Gastrocnemius medialis (tissue), 4 donors: ENCODE measurements at regions not wholly inside any gene's neighbourhood (a gene's known extent, or its start where the extent isn't known, plus 50 kb on each side); places are given as distances from the start of the nearest gene placed in this dataset.

Experiments
- ATAC-seq, 2 donors: fragments of 150-250 bp; one replicate each; pipeline ENCODE4 v1.9.1; 2016
- DNase-seq, 2 donors: peaks; one replicate each; pipeline ENCODE4 v3.0.0-alpha.2; 2019
- H3K27ac ChIP-seq, 4 donors: fragments of 200-600 bp; sonication (generic); 1 replicate in 1 of 4; 2 replicates in 3 of 4; pipeline ENCODE4 v1.5.1; 2016 to 2018; ENCODE audit warnings: mild to moderate bottlenecking in 2 of 4, moderate library complexity in 1 of 4
- H3K27me3 ChIP-seq, 3 donors: fragments of 200-600 bp; sonication (generic) in 2 of 3; 1 replicate in 1 of 3; 2 replicates in 2 of 3; pipeline versions ENCODE4 v1.5.1 to v1.6.0; 2016 to 2019; ENCODE audit warnings: mild to moderate bottlenecking in 1 of 3, moderate library complexity in 1 of 3
- H3K36me3 ChIP-seq, 2 donors: fragments of 200-600 bp; sonication (generic) in 1 of 2; one replicate each; pipeline ENCODE4 v1.5.1; 2017 to 2018
- H3K4me1 ChIP-seq, 2 donors: fragments of 200-600 bp; sonication (generic) in 1 of 2; one replicate each; pipeline ENCODE4 v1.5.1; 2016 to 2017; ENCODE audit warnings: mild to moderate bottlenecking in 2 of 2
- H3K4me3 ChIP-seq, 4 donors: fragments of 200-600 bp; sonication (generic) in 3 of 4; 1 replicate in 1 of 4; 2 replicates in 3 of 4; pipeline ENCODE4 v1.5.1; 2016 to 2019; ENCODE audit warnings: mild to moderate bottlenecking in 2 of 4
- H3K9me3 ChIP-seq, 3 donors: fragments of 200-600 bp; sonication (generic) in 2 of 3; 1 replicate in 1 of 3; 2 replicates in 2 of 3; pipeline ENCODE4 v1.5.1; 2016 to 2019
- POLR2A ChIP-seq, 2 donors: fragments of 450-650 bp; IDR thresholded peaks; one replicate each; pipeline ENCODE4 v1.6.1; 2017; ENCODE audit warnings: antibody characterized with exemption in 2 of 2, mild to moderate bottlenecking in 2 of 2, moderate library complexity in 2 of 2
- in situ Hi-C, 4 donors: fragments of 200-750 bp; cut with MboI; loops; one replicate each; pipeline versions ENCODE4 v1.15.0 to v1.8.0; 2017; ENCODE audit warnings: low sequenced_read_pairs in 4 of 4
- intact Hi-C: fragments of 100-400 bp; cut with DNase I; formaldehyde crosslinking; loops from one replicate; pipeline ENCODE4 v1.15.1; 2023; ENCODE audit warnings: low total_unique reads
- TF ChIP-seq, protein P1 (sequence below), 5 experiments: fragments of 450-650 bp in 3 of 5; fragments of 200-600 bp in 2 of 5; sonication (generic) in 2 of 5; IDR thresholded peaks in 4 of 5; conservative IDR thresholded peaks in 1 of 5; 1 replicate in 4 of 5; 2 replicates in 1 of 5; pipeline ENCODE4 v1.5.1; 2016 to 2019; ENCODE audit warnings: antibody characterized with exemption in 5 of 5, mild to moderate bottlenecking in 3 of 5, moderate library complexity in 3 of 5

DNA sequence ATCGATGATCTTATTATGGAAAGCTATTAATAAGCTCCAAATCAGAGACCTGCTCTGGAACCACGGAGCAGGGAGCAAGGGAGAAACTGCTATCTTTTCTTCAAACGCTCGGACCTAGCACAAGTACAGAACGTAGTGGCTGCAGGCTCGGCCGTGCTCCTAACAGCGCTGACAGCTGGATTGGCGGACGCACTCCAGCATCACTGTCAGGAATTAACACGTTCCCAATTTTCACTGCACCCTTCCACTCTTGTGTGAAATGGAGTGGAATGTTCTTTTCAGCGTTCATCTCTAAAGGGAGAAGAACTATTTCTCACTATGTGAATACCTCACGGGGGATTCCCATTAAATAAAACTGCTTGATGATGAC, 106.9 kb downstream of the ZNF281 start:
- no peak for TF ChIP-seq POLR2A (IDR thresholded peaks at IDR 0.05)
- TF ChIP-seq, protein P1, sequence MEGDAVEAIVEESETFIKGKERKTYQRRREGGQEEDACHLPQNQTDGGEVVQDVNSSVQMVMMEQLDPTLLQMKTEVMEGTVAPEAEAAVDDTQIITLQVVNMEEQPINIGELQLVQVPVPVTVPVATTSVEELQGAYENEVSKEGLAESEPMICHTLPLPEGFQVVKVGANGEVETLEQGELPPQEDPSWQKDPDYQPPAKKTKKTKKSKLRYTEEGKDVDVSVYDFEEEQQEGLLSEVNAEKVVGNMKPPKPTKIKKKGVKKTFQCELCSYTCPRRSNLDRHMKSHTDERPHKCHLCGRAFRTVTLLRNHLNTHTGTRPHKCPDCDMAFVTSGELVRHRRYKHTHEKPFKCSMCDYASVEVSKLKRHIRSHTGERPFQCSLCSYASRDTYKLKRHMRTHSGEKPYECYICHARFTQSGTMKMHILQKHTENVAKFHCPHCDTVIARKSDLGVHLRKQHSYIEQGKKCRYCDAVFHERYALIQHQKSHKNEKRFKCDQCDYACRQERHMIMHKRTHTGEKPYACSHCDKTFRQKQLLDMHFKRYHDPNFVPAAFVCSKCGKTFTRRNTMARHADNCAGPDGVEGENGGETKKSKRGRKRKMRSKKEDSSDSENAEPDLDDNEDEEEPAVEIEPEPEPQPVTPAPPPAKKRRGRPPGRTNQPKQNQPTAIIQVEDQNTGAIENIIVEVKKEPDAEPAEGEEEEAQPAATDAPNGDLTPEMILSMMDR (IDR thresholded peaks at IDR 0.05 in 4 of 5, conservative IDR thresholded peaks at IDR 0.05 in 1 of 5) = no peak
- Histone ChIP-seq H3K9me3 (no peaks in the 10 kb centered on the region), H3K4me3 (peak overlapping the region; percentile 46 to 62 (median 56)), H3K27ac (no peak overlapping the region), H3K27me3 (peaks cover 5 to 17% (median 15%) of the 10 kb centered on the region in 3 donors), H3K36me3 (no peaks in the 10 kb centered on the region), H3K4me1 (peaks cover 0 to 4% of the 10 kb centered on the region in 2 donors)
- in situ Hi-C loops = loop anchor here in 2 of 4 donors (25.0 kb wide), 2 partner anchors 184 to 616 kb away; no protein-coding TSS in a partner anchor
- intact Hi-C loops = loop anchor here (10.0 kb wide), 2 partner anchors 182 to 268 kb away; no protein-coding TSS in a partner anchor
- ATAC-seq (peak in 1 of 2 donors; percentile 50), DNase-seq (no peak)

DNA sequence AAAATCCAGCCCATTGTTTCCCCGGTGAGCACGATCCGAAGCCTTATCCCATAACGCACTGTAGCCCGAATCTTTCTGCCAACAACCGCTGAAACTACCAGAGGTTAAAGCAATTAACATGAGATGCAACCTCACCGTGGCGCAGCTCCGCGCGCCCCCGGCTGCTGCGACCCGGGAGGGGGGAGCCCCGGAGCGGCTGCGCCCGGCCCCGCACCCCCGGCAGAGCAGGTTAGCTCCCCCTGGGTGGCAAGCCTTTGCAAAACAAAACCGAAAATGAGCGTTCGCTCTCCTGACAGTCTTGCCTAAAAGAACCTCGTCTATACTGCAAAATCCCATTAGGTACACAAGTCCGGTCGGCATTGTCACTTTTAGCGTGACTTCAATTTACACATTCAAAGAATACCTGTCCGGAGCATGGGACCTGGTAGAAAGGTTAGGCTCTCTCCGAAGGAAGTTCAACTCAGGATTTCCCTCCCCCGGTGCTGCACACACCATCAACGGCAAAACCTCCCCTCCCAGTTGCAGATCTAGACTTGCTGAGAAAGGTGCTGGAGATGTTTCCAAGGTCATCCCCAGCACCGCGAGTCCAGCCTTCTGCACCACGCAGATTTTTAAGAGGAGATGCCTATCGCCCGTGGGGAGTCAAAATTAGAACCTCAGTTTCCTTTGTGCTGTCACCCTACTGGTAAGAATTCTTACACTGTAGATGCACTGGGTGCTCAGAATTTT, 107.5 kb downstream of the ZNF281 start:
- no peaks in the 10 kb centered on the region for H3K36me3 ChIP-seq
- H3K4me3 ChIP-seq = peak overlapping the region; percentile 46 to 62 (median 56)
- intact Hi-C loops (loop anchor here (10.0 kb wide), 2 partner anchors 182 to 268 kb away; no protein-coding TSS in a partner anchor), in situ Hi-C loops (loop anchor here in 2 of 4 donors (25.0 kb wide), 2 partner anchors 185 to 615 kb away; no protein-coding TSS in a partner anchor)
- no peak for TF ChIP-seq POLR2A (IDR thresholded peaks at IDR 0.05)
- TF ChIP-seq, protein P1 (IDR thresholded peaks at IDR 0.05 in 4 of 5, conservative IDR thresholded peaks at IDR 0.05 in 1 of 5) = no peak
- no peaks in the 10 kb centered on the region for H3K9me3 ChIP-seq
- H3K27me3 ChIP-seq = peaks cover 5 to 17% (median 15%) of the 10 kb centered on the region in 3 donors
- H3K27ac ChIP-seq = no peak overlapping the region
- ATAC-seq (no peak), DNase-seq (no peak)
- peaks cover 0 to 4% of the 10 kb centered on the region in 2 donors for H3K4me1 ChIP-seq

DNA sequence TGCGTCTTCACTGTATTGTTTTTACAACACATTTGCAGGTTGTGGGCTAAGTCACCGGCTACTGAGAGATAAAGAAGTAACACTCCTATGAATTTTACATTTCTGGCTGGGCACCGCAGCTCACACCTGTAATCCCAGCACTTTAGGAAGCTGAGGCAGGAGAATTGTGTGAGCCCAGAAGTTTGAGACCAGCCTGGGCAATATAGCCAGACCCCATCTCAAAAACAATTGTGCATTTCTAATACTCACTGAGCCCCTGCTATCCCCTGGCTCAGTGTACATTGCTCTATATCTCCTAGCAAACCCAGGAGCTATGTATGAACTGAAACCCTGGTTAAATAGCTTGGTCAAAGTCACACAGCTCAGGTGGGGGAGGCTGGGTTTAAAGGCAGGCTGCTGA, 108.7 kb downstream of the ZNF281 start:
- Histone ChIP-seq H3K4me3 (no peak overlapping the region), H3K27ac (no peak overlapping the region), H3K9me3 (no peaks in the 10 kb centered on the region), H3K36me3 (no peaks in the 10 kb centered on the region), H3K4me1 (peaks cover 0 to 4% of the 10 kb centered on the region in 2 donors), H3K27me3 (peaks cover 5 to 17% (median 15%) of the 10 kb centered on the region in 3 donors)
- ATAC-seq = no peak
- intact Hi-C loops (loop anchor here (10.0 kb wide), 2 partner anchors 184 to 266 kb away; no protein-coding TSS in a partner anchor), in situ Hi-C loops (loop anchor here in 2 of 4 donors (25.0 kb wide), 2 partner anchors 186 to 614 kb away; no protein-coding TSS in a partner anchor)
- no peak for DNase-seq
- TF ChIP-seq, protein P1 (IDR thresholded peaks at IDR 0.05 in 4 of 5, conservative IDR thresholded peaks at IDR 0.05 in 1 of 5) = no peak
- no peak for TF ChIP-seq POLR2A (IDR thresholded peaks at IDR 0.05)

DNA sequence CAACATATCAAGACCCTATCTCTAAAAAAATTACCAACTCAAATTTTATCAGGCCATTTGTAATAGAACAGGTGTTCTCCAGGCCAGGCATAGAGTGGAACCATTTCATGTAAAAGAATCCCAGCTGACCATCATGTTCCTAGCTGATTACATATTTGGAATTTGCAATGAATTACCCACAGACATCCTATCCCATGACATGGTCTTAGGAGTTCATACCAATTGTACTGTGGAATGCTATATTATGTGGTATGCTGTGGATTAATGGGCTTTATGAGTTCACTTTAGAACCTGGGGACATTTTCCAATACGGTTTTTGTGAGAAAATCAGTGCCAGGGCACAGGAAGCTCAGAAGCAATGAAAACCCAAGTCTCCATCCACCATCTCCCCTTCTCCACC, 110.3 kb downstream of the ZNF281 start:
- Histone ChIP-seq H3K9me3 (no peaks in the 10 kb centered on the region), H3K27ac (no peak overlapping the region), H3K4me3 (no peak overlapping the region), H3K4me1 (peaks cover 0 to 4% of the 10 kb centered on the region in 2 donors), H3K36me3 (no peaks in the 10 kb centered on the region), H3K27me3 (peaks cover 5 to 17% (median 15%) of the 10 kb centered on the region in 3 donors)
- in situ Hi-C loops (loop anchor here in 3 of 4 donors (25.0 kb wide), 2 partner anchors 188 to 612 kb away; no protein-coding TSS in a partner anchor), intact Hi-C loops (no loop called here)
- TF ChIP-seq, protein P1 (IDR thresholded peaks at IDR 0.05 in 4 of 5, conservative IDR thresholded peaks at IDR 0.05 in 1 of 5) = no peak
- TF ChIP-seq POLR2A (IDR thresholded peaks at IDR 0.05) = no peak
- ATAC-seq = no peak
- DNase-seq = no peak
